T1000 (cell line): ENCODE measurements at regions not wholly inside any gene's neighbourhood (a gene's known extent, or its start where the extent isn't known, plus 50 kb on each side); places are given as distances from the start of the nearest gene placed in this dataset.

ENCODE experiments used
- DNase-seq: peaks from one replicate; lab custom pipeline; 2025; ENCODE audit warnings: mixed read lengths; lab: John Stamatoyannopoulos, UW

DNA sequence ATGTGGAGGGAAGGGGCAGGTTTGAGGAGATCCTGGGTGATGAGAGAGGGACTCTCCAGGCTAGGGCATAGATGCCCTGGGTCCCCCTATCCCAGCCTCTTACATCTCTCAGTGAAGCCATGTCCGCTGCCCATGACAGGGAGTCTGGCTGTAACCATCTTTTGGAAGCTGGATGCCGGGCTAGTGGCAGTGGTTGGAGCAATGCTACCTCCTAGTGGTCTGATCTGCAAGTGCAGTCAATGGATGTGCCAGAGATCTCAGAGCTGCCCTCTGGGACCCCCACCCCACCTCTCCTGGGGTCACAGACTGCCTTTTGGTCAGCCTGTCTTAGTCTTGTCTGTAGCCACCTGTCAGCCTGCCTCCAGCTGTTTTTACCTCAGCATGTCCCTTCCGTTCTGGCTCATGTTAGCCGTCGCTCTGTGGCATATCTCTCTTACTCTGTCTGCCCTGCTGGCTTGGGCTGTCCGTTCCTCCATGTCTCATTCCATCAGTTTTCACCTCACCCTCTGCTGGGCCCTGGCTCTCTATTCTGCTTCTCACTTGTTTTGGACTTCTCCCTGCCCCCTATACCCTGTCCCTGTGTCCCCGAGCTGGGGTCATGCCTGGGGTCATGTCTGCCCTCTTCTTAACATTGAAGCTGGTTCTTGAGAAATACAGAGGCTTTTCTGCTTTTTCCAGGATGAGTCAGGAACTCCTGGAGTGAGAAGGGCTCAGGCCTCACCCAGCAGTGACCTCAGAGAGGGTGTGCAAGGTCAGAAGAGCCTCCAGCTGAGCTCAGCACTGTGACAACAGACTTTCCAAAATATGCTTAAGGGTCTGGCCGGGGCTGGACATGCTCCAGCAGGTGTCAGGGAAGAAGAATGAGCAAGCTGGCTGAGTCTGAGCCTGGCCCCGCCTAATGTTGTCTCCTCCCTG, 52.0 kb upstream of the THY1 start:
- DNase-seq = peak; percentile 43

DNA sequence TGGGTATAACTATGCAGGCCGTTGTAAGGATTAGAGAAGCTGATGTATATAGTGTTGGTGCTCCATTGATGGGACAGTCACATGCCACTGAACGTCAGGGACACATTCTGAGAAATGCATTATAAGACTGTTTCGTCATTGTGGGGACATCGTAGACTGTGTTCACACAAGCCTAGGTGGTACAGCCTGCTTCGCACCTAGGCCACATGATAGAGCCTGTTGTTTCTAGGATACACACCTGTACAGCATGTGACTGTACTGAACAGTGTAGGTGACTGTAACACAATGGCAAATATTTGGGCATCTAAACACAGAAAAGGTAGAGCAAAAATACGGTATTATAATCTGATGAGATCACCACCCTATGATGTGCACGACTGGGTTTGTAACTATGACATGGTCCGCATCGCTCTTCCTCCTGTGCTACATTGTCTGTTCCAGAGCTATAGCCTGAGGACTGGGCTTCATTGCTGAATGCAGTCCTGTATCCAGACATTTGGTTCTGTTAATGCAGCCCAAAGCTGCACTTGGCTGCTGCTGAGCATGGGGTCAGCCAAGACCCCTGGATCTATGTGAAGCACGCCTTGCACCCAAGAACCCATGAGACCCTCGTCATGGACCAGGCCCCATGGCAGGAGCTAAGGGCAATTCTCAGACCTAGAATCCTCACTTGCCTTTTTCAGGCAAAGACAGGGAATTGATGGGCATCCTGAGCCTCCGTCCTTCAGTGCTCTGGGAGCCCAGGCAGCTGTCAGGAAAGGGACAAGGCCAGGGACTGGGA, 51.1 kb upstream of the THY1 start:
- DNase-seq = no peak

DNA sequence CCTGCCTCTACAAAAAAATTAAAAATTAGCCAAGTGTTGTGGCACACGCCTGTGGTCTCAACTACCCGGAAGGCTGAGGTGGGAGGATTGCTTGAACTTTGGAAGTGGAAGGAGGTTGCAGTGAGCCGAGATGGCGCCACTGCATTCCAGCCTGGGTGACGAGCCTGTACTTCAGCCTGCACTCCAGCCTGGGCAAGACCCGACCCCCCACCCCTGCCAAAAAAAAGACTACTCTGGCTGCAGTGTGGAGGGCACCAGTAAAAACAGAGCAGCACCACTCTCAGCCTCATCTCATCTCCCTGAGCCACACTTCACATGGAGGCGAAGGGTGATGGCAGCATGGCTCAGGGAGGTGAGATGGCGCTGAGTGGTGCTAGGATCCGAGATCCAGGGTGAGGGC, 50.3 kb upstream of the THY1 start:
- DNase-seq = no peak

DNA sequence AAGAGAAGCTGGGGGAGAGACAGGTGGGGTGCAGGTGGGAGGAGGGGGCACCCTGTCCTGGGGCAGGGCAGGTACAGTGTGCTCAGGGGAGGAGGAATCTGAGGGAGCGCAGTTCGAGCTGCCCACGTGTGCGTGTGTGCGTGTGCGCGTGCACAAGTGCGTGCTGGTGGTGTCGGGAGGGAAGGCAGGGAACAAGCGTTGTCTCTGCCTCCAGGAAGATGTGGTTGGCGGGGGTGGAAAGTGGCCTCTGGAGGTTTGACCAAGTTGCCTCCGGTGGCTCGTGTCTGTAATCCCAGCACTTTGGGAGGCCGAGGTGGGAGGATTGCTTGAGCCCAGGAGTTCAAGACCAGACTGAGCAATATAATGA, 49.9 kb upstream of the THY1 start:
- DNase-seq = no peak
